ENCODE measurements at regions not wholly inside any gene's neighbourhood (a gene's known extent, or its start where the extent isn't known, plus 50 kb on each side); places are given as distances from the start of the nearest gene placed in this dataset.

GRCh38 chrX:94454159-94454558 lies 780.2 kb downstream of the FAM133A start:
- no peak overlapping the region for H3K4me3 ChIP-seq (ENCODE audit: low read depth, low read length)
- TF ChIP-seq CTCF (IDR thresholded peaks at IDR 0.05; ENCODE audit: low read depth, low read length), result no peak

GRCh38 chrX:94454606-94455005 lies 780.6 kb downstream of the FAM133A start:
- no peak for TF ChIP-seq CTCF (IDR thresholded peaks at IDR 0.05; ENCODE audit: low read depth, low read length)
- no peak overlapping the region for H3K4me3 ChIP-seq (ENCODE audit: low read depth, low read length)

GRCh38 chrX:94455782-94456181 lies 781.8 kb downstream of the FAM133A start:
- TF ChIP-seq CTCF (IDR thresholded peaks at IDR 0.05; ENCODE audit: low read depth, low read length), result no peak
- no peak overlapping the region for H3K4me3 ChIP-seq (ENCODE audit: low read depth, low read length)

GRCh38 chrX:94492541-94492940 lies 818.5 kb downstream of the FAM133A start:
- H3K4me3 ChIP-seq (ENCODE audit: low read depth, low read length), result no peak overlapping the region

GRCh38 chrX:94493405-94493804 lies 819.4 kb downstream of the FAM133A start:
- no peak overlapping the region for H3K4me3 ChIP-seq (ENCODE audit: low read depth, low read length)
- no peak for TF ChIP-seq CTCF (IDR thresholded peaks at IDR 0.05; ENCODE audit: low read depth, low read length)

More at GRCh38 chrX:94492541-94492940, 818.5 kb downstream of the FAM133A start:
- TF ChIP-seq CTCF (IDR thresholded peaks at IDR 0.05; ENCODE audit: low read depth, low read length), result no peak

GRCh38 chrX:94511564-94511963 lies 837.6 kb downstream of the FAM133A start:
- no peak overlapping the region for H3K4me3 ChIP-seq (ENCODE audit: low read depth, low read length)
- TF ChIP-seq CTCF (IDR thresholded peaks at IDR 0.05; ENCODE audit: low read depth, low read length), result no peak

GRCh38 chrX:94515009-94515408 lies 841.0 kb downstream of the FAM133A start:
- H3K4me3 ChIP-seq (ENCODE audit: low read depth, low read length), result no peak overlapping the region
- no peak for TF ChIP-seq CTCF (IDR thresholded peaks at IDR 0.05; ENCODE audit: low read depth, low read length)
